Frontal cortex (tissue), 3 donors: ENCODE measurements at regions not wholly inside any gene's neighbourhood (a gene's known extent, or its start where the extent isn't known, plus 50 kb on each side); places are given as distances from the start of the nearest gene placed in this dataset.
A peak's percentile ranks its signal among the peaks of the same experiment; 100 is the strongest.

Source experiments
- DNase-seq, 2 donors: peaks; one replicate each; pipeline ENCODE4 v3.0.0; 2012; ENCODE audit warnings: low spot score in 2 of 2
- FAIRE-seq: peaks from 2 replicates; lab custom pipeline; 2012; peaks lifted over from hg19 to GRCh38; lab: Jason Lieb, UNC
- donor health status: control.
- donor health status: control.
- donor health status: control.

GRCh38 chr10:110373857-110374654, 69.3 kb upstream of the SMNDC1 start:
- no peak for DNase-seq
- no peak for FAIRE-seq

- no peak for FAIRE-seq
- no peak for DNase-seq
Observed at GRCh38 chr10:110375121-110375520, 70.4 kb upstream of the SMNDC1 start.

GRCh38 chr10:110376021-110376766, 71.5 kb upstream of the SMNDC1 start:
- no peak for DNase-seq
- no peak for FAIRE-seq

GRCh38 chr10:110376767-110377160, 72.0 kb upstream of the SMNDC1 start:
- DNase-seq: no peak
- FAIRE-seq: no peak

DNA sequence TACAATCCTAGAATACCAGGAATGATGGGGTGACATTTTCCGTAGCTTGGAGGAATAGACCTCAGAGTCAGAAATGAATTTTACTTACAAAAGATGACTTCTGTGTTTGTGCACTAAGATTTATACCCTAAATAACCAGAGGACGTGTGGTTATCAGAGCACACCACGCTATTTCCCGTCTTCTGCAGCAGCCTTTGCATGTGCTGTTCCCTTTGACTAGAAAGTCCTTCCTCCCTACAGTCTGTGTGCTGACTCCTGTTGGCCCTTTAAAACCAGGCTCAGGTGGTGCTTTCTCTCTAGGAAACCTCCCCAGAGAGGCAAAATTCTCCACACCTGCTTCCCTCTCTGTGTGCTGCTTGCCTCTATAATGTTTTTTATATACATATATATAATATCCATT, 73.3 kb upstream of the SMNDC1 start:
- DNase-seq: no peak

DNA sequence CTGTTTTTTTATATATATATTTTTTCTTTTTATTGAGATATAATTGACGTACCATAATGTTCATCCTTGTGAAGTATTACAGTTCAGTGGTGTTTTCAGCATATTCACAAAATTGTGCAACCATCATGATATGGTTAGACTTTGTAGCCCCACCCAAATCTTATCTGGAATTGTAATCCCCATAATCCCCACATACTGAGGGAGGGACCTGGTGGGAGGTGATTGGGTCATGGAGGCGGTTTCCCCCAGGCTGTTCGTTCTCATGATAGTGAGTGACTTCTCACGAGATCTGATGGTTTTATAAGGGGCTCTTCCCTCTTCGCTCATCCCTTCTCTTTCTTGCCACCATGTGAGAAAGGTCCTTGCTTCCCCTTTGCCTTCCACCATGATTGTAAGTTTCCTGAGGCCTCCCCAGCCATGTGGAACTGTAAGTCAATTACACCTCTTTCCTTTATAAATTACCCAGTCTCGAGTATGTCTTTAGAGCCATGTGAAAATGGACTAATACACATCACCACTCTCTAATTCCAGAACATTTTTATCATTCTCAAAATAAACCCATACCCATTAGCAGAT, 73.9 kb upstream of the SMNDC1 start:
- no peak for FAIRE-seq

More for the DNA sequence above, 73.3 kb upstream of the SMNDC1 start:
- no peak for FAIRE-seq

DNA sequence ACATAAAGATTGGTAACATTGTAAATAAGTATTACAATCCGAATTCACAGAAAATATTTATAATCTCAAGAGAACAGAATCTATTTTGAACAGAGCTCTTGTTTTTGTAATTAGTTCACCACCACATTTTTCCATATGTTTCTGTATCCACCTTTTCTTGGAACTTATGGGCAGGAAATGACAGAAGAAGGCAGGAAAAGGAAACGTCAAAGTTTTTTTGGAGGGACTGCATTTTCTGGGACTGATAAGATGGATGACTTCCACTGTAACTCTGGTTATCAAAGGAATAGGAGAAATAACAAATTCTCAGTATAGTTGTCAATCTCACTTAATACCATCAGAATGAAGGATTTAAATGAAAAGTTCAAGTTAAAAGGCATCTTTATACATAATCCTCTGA, 75.1 kb upstream of the SMNDC1 start:
- FAIRE-seq (no peak), DNase-seq (no peak)

More for the DNA sequence above, 73.9 kb upstream of the SMNDC1 start:
- no peak for DNase-seq

DNA sequence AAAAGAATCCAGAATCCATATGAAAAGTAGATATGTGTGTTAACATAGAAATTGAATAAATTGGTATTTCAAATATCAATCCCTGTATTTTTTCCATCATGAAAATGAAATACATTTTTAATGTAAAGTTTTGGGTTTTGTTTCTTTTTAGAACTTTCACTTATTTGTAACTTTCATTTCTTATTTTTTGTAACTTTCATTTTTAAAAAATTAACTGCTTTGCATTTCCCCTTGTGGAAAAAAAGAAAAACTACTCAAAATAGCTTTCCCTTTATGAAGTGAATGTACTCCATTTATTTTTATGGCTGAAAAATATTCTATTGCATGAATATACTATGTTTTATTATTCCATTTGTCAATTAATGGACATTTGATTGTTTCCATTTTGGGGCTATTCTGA, 75.6 kb upstream of the SMNDC1 start:
- DNase-seq (no peak), FAIRE-seq (peak; percentile 19)

DNA sequence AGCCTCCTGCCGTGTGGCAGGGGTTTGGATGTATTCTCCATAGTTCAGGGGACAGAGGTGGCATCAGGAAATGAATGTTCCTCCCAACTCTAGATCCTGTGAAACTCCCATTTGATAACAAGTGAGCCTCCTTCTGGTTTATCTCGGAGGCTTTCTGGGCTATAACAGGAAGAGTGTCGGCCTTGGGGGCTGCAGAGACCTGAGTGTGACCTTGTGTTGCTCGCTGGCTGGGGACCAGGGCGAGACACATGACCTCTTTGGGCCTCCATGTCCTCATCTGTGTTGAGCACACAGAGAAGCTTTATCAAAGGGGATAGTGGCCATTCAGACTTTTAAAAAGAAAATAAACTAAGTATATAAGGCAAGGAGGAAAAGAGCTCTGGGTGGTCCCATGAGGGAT, 78.0 kb upstream of the SMNDC1 start:
- no peak for DNase-seq
- no peak for FAIRE-seq

DNA sequence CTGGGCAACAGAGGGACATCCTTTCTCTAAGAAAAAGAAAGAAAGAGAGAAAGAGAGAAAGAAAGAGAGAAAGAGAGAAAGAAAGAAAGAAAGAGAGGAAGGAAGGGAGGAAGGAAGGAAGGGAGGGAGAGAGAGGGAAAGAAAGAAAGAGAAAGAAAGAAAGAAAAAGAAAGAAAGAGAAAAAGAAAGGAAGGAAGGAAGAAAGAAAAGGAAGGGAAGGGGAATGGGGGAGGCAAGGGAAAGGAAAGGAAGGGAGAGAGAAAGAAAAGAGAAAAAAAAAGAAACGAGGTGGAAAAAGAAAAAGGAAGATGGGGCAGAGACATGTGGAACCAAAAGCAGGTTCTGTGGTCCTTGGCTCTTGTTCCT, 82.9 kb upstream of the SMNDC1 start:
- DNase-seq (no peak), FAIRE-seq (no peak)

DNA sequence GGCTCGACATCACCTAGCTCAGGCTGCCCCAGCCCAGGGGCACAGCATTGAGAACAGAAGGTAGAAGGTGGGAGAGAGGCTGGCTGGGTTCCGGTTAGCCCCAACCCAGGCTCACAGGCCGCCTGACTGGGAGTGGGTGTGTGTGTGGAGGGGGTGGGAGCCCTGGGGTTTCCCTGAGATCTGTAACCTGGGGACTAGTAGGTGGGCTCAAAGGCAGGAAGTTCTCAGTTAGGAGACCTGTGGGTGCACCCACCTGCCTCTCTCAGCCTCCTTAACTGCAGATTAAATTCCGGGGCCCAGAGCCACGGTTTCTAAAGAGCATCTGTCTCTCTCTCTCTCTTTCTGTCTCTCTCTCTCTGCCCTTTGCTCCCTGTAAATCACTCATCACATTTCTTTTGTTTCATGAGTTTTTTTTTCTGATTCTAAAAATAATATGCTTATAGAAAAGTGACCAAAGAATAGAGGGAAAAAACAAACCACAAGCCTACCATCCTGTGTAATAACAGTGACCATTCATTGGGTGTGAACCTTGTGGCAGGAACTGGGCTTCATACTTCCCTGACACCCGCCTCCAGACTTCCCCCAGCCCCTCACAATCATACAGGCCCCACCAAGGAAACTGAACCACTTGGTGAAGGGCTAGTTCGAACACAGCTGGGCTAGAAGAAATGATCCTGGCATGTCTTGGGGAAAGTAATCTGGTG, 83.4 kb upstream of the SMNDC1 start:
- DNase-seq (no peak), FAIRE-seq (no peak)

DNA sequence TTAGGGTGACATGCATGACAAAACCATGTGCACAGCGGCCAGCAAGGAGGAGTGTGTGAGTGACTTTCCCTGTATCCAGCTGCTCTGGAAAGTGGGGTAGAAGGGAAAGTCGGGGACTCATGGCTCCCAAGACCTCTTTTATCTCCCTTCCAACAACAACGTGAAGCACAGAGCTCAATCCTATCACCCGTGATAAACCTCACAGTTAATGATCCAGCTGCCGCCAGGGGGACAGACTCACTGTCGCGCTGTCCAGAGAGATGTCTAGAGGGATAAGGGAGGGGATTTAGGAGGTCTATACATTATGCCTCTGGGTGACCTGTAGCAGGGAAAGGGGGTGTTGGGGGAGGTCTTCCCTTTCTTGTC, 84.0 kb upstream of the SMNDC1 start:
- DNase-seq: no peak
- no peak for FAIRE-seq

GRCh38 chr10:110389255-110389654, 84.5 kb upstream of the SMNDC1 start:
- DNase-seq: no peak
- no peak for FAIRE-seq

- FAIRE-seq: no peak
- no peak for DNase-seq
Observed at GRCh38 chr10:110391541-110391940, 86.8 kb upstream of the SMNDC1 start.

GRCh38 chr10:110392121-110392520, 87.4 kb upstream of the SMNDC1 start:
- DNase-seq (no peak), FAIRE-seq (no peak)

GRCh38 chr10:110392868-110393740, 88.4 kb upstream of the SMNDC1 start:
- peak in 1 of 2 donors; percentile 42 for DNase-seq
- FAIRE-seq: no peak

DNA sequence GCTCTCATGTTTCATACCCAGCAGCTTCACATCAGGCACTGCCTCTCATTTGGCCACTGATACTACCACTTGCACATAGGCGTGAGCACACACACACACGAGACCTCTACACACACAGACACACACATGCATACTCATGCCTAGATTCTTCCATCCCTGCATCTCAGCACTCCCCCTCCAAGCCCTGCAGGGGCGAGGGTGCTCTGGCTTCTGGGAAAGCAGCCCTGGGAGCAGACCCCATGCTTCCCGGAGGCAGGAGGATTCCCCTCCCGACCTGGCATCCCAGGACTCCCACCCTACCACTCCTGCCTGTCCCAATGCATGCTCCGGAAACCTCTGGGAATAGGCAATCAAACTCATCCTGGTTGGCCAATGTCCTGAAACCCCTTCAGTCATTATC, 89.1 kb upstream of the SMNDC1 start:
- DNase-seq: no peak
- no peak for FAIRE-seq

DNA sequence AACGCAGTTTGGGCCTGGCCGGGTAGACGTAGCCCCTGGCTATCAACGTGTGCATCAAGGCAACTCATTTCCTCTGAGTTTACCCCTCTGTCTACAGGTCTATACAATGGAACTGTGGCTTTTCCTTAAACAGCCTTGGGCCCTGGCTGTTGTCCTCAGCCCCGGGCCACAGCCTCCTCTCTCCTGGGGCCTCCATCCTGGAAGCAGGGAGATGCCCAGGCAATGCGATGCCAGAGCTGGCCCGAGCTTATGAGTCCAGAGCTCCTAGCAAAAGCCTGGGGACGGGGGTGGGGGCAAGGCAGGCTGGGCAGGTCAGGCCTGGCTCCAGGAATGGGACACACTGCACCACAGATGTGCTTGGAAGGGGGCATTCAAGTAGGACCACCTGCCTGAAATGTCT, 89.6 kb upstream of the SMNDC1 start:
- no peak for FAIRE-seq
- DNase-seq: no peak

DNA sequence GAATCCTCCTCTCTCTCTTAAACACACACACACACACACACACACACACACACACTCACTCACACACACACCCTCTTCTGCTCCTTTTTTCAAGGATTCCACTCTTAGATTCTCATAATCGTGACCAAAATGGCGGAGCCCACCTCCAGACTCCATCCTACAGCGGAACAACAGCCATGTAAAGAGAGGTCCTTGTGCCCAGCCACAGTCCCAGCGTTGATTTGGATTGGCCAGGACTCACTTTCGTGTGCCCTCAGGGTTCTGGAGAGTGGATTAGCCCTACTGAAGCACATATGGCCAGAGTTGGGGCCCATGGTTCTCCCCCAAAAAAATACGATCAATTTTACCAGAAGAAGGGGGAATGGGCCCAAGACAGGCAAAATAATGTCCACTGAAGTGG, 90.2 kb upstream of the SMNDC1 start:
- DNase-seq: no peak
- no peak for FAIRE-seq
